AG04449 (cell line): ENCODE measurements at regions not wholly inside any gene's neighbourhood (a gene's known extent, or its start where the extent isn't known, plus 50 kb on each side); places are given as distances from the start of the nearest gene placed in this dataset.

Source experiments
- CTCF ChIA-PET: fragments of 350-600 bp; formaldehyde crosslinking; extraction: SDS; loops from one replicate; lab custom pipeline; 2021; ENCODE audit warnings: antibody characterized with exemption; lab: Yijun Ruan, JAX
- POLR2A ChIA-PET: fragments of 400-600, 350-600 bp; formaldehyde crosslinking; extraction: SDS; loops from one replicate; lab custom pipeline; 2020; ENCODE audit warnings: antibody characterized with exemption, inconsistent platforms; lab: Yijun Ruan, JAX
- DNase-seq: peaks from one replicate; pipeline ENCODE4 v3.0.0-alpha.2; 2010; ENCODE audit warnings: low read depth, low spot score
- H3K4me3 ChIP-seq: 2 replicates; pipeline ENCODE4 v1.5.1; 2011; ENCODE audit warnings: low read depth, mild to moderate bottlenecking, control low read depth, low read length
- TF ChIP-seq, protein P1 (sequence below): IDR thresholded peaks from one replicate; pipeline ENCODE4 v1.5.1; 2011; ENCODE audit warnings: mild to moderate bottlenecking, moderate library complexity, low read length, control low read depth, inconsistent platforms; ENCODE audit not compliant: insufficient read depth; ENCODE audit errors: missing control alignments

- CTCF ChIA-PET, result no interaction called here
Measured at GRCh38 chr11:91761406-91762025, 463.1 kb upstream of the FAT3 start.

DNA sequence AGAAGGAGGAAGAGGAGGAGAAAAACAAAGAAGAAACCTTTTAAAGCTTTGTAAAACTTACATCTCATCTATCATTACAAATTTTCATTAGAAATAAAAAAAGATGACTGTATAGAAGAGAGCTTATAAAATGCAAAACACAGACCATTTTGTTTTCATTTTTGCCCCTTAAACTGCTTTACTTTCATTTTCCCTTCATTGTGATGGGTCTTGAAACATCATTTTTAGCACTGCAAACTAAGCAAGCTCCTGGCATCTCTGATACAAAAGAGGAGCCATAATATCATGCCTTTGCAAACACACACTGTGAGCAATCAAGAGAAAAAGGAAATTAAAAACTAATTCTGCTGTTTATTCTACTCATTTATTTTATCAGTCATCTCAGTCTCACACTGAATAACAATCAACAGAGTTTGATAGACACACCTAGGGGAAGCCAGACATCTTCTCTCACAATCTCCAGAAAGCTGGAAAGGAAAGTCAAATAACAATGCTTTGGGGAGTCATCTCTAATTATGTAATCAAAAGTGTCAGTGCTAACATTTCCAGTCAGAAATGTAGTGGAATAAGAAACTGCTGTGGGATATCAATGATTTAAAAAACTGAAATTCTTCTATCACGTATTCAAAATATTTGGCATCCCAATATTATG is 467.7 kb upstream of the FAT3 start:
- no peak overlapping the region for H3K4me3 ChIP-seq
- DNase-seq, result no peak
- ChIA-PET CTCF (no interaction called here), POLR2A (no interaction called here)
- TF ChIP-seq, protein P1, sequence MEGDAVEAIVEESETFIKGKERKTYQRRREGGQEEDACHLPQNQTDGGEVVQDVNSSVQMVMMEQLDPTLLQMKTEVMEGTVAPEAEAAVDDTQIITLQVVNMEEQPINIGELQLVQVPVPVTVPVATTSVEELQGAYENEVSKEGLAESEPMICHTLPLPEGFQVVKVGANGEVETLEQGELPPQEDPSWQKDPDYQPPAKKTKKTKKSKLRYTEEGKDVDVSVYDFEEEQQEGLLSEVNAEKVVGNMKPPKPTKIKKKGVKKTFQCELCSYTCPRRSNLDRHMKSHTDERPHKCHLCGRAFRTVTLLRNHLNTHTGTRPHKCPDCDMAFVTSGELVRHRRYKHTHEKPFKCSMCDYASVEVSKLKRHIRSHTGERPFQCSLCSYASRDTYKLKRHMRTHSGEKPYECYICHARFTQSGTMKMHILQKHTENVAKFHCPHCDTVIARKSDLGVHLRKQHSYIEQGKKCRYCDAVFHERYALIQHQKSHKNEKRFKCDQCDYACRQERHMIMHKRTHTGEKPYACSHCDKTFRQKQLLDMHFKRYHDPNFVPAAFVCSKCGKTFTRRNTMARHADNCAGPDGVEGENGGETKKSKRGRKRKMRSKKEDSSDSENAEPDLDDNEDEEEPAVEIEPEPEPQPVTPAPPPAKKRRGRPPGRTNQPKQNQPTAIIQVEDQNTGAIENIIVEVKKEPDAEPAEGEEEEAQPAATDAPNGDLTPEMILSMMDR, result no peak

More at GRCh38 chr11:91761406-91762025, 463.1 kb upstream of the FAT3 start:
- no peak overlapping the region for H3K4me3 ChIP-seq
- TF ChIP-seq, protein P1, result no peak
- POLR2A ChIA-PET, result no interaction called here
- DNase-seq, result no peak

GRCh38 chr11:91755951-91756707 is 468.5 kb upstream of the FAT3 start:
- POLR2A ChIA-PET, result no interaction called here
- no peak overlapping the region for H3K4me3 ChIP-seq
- TF ChIP-seq, protein P1, result no peak
- DNase-seq, result no peak
- CTCF ChIA-PET, result no interaction called here

GRCh38 chr11:91755526-91755925 is 469.1 kb upstream of the FAT3 start:
- no peak overlapping the region for H3K4me3 ChIP-seq
- ChIA-PET CTCF (no interaction called here), POLR2A (no interaction called here)
- no peak for DNase-seq
- TF ChIP-seq, protein P1, result no peak

DNA sequence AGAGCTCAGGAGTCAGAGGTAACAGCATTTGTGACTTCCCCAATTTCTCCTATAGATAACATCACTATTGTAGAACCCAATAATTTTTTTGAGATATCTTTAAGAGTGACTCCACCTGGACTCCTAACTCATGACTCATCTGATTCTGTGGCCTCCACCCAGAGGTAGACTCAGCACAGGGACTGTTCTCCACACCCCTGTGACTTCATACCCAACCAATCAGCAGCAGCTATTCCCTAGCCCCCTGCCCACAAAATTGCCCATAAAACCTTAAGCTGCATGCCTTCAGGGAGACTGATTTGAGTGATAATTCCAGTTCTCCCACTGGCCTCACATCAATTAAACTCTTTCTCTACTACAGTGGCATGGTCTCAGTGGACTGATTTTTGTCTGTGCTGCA is 475.4 kb upstream of the FAT3 start:
- H3K4me3 ChIP-seq, result no peak overlapping the region
- TF ChIP-seq, protein P1, result no peak
- DNase-seq, result no peak
- POLR2A ChIA-PET, result no interaction called here
- CTCF ChIA-PET, result no interaction called here

DNA sequence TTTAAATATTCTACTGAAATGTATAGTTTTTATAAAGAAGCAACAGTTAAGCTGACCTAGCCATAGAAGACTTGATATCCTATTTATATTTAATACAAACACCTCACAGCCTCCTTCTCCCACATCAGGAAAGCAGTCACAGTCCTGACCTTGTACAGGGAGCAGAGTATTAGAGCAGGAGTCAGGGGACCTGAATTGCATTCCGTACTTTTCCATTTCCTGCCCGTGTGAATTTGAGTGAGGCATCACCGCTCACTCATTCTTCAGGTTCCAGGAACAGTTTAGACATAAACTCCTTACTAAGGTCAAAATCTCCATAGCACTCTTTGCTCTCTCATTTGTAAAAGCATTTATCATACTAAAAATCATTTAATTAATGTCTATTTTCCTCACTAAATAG is 482.5 kb upstream of the FAT3 start:
- POLR2A ChIA-PET, result no interaction called here
- TF ChIP-seq, protein P1, result no peak
- CTCF ChIA-PET, result no interaction called here
- no peak for DNase-seq
- H3K4me3 ChIP-seq, result no peak overlapping the region
